Neural crest cell (in vitro differentiated cells): ENCODE measurements at regions not wholly inside any gene's neighbourhood (a gene's known extent, or its start where the extent isn't known, plus 50 kb on each side); places are given as distances from the start of the nearest gene placed in this dataset.

Experiments
- DNase-seq: peaks from one replicate; pipeline ENCODE4 v3.0.0; 2021; ENCODE audit warnings: low read depth, mixed read lengths, low spot score
- H3K27ac Mint-ChIP-seq: one replicate; pipeline ENCODE4 v1.8.0; 2021; ENCODE audit warnings: mild to moderate bottlenecking, mixed read lengths; ENCODE audit not compliant: unreplicated experiment
- H3K27me3 Mint-ChIP-seq: 2 replicates; pipeline ENCODE4 v1.8.0; 2021; ENCODE audit warnings: low read depth, mild to moderate bottlenecking, mixed read lengths
- H3K36me3 Mint-ChIP-seq: 2 replicates; pipeline ENCODE4 v1.8.0; 2021; ENCODE audit warnings: low read depth, mild to moderate bottlenecking, mixed read lengths
- H3K4me1 Mint-ChIP-seq: 2 replicates; pipeline ENCODE4 v1.8.0; 2021; ENCODE audit warnings: mixed read lengths
- H3K4me3 Mint-ChIP-seq: one replicate; pipeline ENCODE4 v1.8.0; 2021; ENCODE audit warnings: mild to moderate bottlenecking, mixed read lengths
- H3K9me3 Mint-ChIP-seq: 2 replicates; pipeline ENCODE4 v1.8.0; 2021; ENCODE audit warnings: mixed read lengths
- TF ChIP-seq, protein P1 (sequence below): fragments of 200-600 bp; sonication (generic); conservative IDR thresholded peaks from 2 replicates; pipeline ENCODE4 v1.5.0; 2021; ENCODE audit warnings: antibody characterized with exemption, mild to moderate bottlenecking

- Mint-ChIP-seq H3K4me3 (no peak overlapping the region), H3K9me3 (peaks cover 44% of the 10 kb centered on the region), H3K36me3 (peaks cover 29% of the 10 kb centered on the region), H3K27ac (no peak overlapping the region), H3K27me3 (no peaks in the 10 kb centered on the region), H3K4me1 (no peaks in the 10 kb centered on the region)
- no peak for DNase-seq
- TF ChIP-seq, protein P1, sequence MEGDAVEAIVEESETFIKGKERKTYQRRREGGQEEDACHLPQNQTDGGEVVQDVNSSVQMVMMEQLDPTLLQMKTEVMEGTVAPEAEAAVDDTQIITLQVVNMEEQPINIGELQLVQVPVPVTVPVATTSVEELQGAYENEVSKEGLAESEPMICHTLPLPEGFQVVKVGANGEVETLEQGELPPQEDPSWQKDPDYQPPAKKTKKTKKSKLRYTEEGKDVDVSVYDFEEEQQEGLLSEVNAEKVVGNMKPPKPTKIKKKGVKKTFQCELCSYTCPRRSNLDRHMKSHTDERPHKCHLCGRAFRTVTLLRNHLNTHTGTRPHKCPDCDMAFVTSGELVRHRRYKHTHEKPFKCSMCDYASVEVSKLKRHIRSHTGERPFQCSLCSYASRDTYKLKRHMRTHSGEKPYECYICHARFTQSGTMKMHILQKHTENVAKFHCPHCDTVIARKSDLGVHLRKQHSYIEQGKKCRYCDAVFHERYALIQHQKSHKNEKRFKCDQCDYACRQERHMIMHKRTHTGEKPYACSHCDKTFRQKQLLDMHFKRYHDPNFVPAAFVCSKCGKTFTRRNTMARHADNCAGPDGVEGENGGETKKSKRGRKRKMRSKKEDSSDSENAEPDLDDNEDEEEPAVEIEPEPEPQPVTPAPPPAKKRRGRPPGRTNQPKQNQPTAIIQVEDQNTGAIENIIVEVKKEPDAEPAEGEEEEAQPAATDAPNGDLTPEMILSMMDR, result no peak
These were observed 2449.5 kb downstream of the TP53TG3F start for GRCh38 chr16:35908942-35909341.

DNA sequence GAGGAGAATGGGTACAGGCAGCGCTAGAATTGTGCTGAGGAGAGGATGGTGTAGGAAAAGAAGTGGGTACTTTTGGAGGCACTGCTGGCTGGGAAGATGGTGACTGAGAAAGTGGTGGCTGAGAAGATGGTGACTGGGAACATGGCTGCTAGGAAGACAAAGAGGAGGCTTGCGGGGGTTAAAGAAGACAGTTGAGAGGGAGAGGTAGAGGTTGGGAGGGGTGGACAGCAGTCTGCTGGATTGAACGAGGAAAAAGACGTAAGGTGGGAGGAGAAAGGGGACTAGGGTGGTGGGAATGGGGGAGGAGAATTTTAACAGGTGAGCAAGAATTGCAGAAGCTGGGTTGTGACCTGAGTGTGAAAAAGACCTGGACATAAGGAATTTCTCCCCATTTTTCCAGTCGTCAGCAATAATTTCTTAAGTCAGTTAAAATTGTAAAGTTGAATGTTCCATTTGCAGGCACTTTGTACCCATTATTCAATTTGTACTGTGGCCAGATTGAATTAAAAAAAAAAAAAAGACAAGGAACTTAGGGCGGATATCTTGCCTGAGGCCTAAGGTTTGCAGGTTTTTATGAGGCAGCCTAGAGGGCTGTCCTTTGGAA lies 2450.0 kb downstream of the TP53TG3F start:
- TF ChIP-seq, protein P1, result no peak
- no peaks in the 10 kb centered on the region for H3K4me1 Mint-ChIP-seq
- peaks cover 43% of the 10 kb centered on the region for H3K9me3 Mint-ChIP-seq
- no peak for DNase-seq
- H3K27ac Mint-ChIP-seq, result no peak overlapping the region
- H3K36me3 Mint-ChIP-seq, result peaks cover 29% of the 10 kb centered on the region
- H3K4me3 Mint-ChIP-seq, result no peak overlapping the region
- H3K27me3 Mint-ChIP-seq, result no peaks in the 10 kb centered on the region

- Mint-ChIP-seq H3K9me3 (peaks cover 37% of the 10 kb centered on the region), H3K27ac (no peak overlapping the region), H3K4me1 (no peaks in the 10 kb centered on the region), H3K36me3 (peaks cover 27% of the 10 kb centered on the region), H3K27me3 (no peaks in the 10 kb centered on the region), H3K4me3 (no peak overlapping the region)
- no peak for DNase-seq
- TF ChIP-seq, protein P1, result no peak
These were observed 2451.0 kb downstream of the TP53TG3F start for GRCh38 chr16:35910409-35910808.

GRCh38 chr16:35911899-35912298 lies 2452.5 kb downstream of the TP53TG3F start:
- H3K36me3 Mint-ChIP-seq, result peaks cover 17% of the 10 kb centered on the region
- no peaks in the 10 kb centered on the region for H3K27me3 Mint-ChIP-seq
- no peak for DNase-seq
- H3K4me1 Mint-ChIP-seq, result no peaks in the 10 kb centered on the region
- H3K9me3 Mint-ChIP-seq, result peaks cover 23% of the 10 kb centered on the region
- no peak overlapping the region for H3K4me3 Mint-ChIP-seq
- no peak overlapping the region for H3K27ac Mint-ChIP-seq
- TF ChIP-seq, protein P1, result no peak

- peaks cover 3% of the 10 kb centered on the region for H3K9me3 Mint-ChIP-seq
- no peak overlapping the region for H3K4me3 Mint-ChIP-seq
- TF ChIP-seq, protein P1, result no peak
- DNase-seq, result no peak
- H3K27ac Mint-ChIP-seq, result no peak overlapping the region
- no peaks in the 10 kb centered on the region for H3K27me3 Mint-ChIP-seq
- H3K36me3 Mint-ChIP-seq, result no peaks in the 10 kb centered on the region
- no peaks in the 10 kb centered on the region for H3K4me1 Mint-ChIP-seq
These were observed 2472.3 kb downstream of the TP53TG3F start for GRCh38 chr16:35931722-35932121.
